HG03432 (cell line): ENCODE measurements at regions not wholly inside any gene's neighbourhood (a gene's known extent, or its start where the extent isn't known, plus 50 kb on each side); places are given as distances from the start of the nearest gene placed in this dataset.
"Not testable (repeated sequence)": the region's sequence is repeated elsewhere in the genome, so short reads cannot be mapped to it uniquely, and the experiment has no call there.

Experiments
- ATAC-seq: cut with Tn5 transposase; IDR thresholded peaks from one replicate; pipeline ENCODE4 v1.9.1; 2021; ENCODE audit warnings: mild to moderate bottlenecking, moderate library complexity; ENCODE audit not compliant: unreplicated experiment

DNA sequence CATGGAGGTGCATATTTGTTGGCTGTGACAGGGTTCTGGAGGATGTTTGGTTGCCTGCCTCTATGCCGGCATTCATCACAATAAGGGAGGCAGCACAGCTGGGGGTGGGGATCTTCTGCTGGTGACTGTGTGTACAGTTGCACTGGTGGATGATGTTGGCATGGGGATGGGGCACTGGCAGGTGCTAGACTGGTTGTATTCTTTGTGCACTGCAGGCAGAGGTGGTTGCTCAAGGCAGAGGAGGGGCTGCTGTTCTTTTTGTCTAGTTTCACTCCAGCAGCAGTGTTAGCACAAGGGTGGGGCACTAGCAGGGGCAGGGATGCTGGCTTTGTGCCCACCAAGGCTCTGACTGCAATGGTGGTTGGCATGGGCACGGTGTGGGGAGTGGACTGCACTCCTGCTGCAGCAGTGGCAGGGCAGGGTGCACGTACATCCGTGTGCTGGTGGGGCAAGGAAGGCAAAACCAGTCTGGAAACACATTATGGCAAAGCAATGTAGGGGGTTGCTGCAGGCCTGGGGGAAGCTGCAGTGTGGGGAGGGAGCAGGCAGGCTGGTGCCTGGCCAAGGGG lies 69.3 kb downstream of the ISOC1 start:
- ATAC-seq: no peak

GRCh38 chr5:129170050-129170449 lies 75.5 kb downstream of the ISOC1 start:
- no peak for ATAC-seq

DNA sequence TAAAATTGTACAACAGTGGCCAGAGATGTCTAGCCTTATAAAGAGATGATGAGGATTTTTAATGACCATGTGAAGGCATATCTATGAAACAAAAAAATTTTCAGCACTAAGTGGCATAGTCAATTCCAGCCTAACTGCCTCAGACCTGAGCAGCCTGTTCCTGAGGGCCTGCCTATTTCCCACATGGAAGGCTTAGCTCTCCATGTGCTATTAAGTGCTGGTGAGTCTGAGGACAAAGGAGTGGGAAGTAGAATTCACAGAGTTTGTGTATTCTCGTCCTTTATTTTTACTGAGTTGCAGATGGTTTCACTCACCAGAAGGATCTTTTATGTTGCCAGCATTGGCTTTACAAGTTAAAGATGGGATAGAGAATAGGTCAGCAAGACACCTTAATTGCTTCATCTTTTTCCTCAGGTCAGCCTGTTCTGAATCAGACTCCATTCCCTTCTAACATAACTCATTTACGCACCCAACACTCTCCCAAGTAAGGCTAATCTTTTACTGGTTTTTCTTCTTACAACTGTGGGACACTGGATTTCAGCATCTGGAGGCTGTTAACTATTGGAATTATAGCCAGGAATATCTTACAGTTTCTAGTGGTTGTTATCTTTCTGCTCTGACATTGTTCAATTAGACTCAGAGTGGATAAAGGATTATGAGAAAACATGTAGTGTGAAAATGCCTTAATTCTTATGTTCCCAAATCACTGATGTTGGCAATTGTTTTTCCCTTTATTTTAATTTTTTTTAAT lies 76.8 kb downstream of the ISOC1 start:
- ATAC-seq: no peak

- no peak for ATAC-seq
These were observed 78.0 kb downstream of the ISOC1 start for GRCh38 chr5:129172580-129172979.

DNA sequence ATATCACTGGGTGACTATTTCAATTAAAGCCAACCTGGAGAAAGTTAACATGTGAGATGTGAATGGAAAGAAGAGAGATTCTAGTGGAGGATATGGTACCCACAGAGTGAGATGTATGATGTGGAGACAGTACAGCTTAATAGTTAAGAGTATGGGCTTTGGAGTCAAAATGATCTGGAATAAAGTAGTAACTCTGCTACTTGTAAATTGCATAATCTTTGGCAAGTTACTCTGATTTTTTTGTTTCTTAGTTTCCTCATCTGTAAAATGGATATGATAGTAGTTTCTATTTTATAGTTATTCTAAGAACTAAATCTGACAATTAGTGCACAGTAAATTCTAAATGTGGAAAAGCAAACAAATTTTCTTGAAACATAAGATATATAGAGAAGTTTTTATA lies 79.2 kb downstream of the ISOC1 start:
- ATAC-seq: no peak

DNA sequence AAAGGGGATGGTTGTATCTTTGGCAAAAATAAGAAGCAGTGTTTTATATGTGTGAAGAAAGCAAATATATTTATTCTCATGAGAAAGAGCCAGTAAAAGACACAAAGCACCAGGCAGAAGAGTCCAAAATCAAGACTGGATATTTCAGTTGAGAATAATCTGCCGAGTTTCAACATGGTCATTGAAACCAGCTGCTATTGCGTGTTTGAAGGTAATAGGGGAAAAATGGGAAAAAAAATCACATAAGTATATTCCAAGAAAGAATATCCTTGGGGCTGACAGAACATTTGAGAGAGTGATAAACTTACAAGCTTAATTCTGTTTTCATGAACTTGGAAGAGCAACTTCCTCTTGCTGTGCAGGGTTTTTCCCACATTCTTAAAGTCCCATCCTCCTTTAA lies 79.9 kb downstream of the ISOC1 start:
- no peak for ATAC-seq

GRCh38 chr5:129177451-129177850 lies 82.9 kb downstream of the ISOC1 start:
- ATAC-seq: no peak

DNA sequence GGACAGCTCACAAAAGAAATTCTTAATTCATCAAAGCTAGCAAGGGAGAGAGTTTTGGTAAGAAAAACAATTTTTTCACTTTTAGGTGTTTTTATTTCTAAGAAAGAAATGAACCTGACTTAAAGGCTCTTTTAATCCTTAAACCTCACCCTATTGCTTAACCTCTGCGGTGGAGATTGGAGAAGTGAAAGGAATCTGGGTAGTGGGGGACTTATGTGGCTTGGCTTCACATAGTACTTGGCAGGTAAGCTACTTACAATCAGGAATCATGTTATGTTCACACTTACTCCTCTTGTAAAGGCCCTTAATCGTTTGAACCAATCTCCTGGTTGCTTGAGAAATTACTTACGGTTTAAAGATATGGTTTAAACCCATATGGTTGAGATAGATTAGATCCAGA lies 104.8 kb downstream of the ISOC1 start:
- no peak for ATAC-seq

DNA sequence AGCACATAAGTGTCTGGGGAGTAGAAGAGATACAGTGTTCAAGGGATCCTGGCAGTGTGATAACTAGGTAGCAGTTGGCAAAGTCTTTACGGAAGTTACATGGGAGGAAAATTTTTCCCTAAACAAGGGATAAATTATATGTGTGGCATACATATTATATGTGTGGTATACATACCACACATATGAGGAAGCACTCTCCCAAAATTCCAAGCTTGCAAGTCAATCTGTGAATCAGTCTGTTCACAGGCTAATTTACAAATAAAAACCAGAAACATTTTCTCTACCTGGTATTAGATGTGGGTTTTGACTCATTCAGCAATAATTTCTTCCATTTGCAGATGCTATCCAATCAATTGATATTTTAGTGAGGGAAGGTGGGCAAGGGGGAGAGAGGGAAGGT lies 110.0 kb downstream of the ISOC1 start:
- ATAC-seq: no peak

GRCh38 chr5:129216001-129216400 lies 121.5 kb downstream of the ISOC1 start:
- no peak for ATAC-seq

GRCh38 chr5:129217179-129217578 lies 122.6 kb downstream of the ISOC1 start:
- no peak for ATAC-seq

DNA sequence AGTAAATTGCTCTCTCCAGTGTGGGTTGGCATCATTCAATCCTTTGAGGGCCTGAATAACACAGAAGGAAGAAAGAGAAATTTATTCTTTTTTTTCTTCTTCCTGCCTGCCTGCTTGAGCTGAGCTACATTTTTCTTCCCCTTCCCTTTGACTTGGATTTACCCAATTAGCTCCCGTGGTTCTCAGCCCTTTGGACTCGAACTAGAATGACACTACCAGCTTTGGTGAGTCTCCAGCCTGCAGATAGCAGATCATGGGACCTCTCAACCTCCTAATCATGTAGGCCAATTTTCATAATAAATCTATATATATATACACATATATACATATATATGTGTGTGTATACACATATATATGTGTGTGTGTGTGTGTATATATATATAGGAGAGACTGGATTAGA lies 128.6 kb downstream of the ISOC1 start:
- no peak for ATAC-seq

GRCh38 chr5:129228577-129228976 lies 134.0 kb downstream of the ISOC1 start:
- no peak for ATAC-seq

DNA sequence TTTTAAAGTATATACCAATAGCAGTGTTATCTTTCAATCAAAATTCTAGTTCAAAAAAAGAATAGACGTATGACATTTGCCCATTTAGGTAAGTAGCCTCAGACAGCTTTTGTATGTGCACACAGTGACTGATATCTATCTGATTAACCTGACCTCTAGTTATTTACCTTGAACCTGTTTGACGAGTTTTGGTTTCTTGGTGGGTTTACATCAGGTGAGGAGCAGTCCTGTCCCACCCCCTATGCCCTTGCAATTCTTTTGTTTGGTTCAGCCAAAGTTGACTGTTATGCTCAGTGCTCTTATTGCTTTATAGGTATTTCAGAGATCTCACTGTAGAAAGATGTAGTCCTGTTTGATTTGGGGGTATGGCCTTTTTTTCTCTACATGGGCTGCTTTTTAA lies 147.2 kb downstream of the ISOC1 start:
- no peak for ATAC-seq

DNA sequence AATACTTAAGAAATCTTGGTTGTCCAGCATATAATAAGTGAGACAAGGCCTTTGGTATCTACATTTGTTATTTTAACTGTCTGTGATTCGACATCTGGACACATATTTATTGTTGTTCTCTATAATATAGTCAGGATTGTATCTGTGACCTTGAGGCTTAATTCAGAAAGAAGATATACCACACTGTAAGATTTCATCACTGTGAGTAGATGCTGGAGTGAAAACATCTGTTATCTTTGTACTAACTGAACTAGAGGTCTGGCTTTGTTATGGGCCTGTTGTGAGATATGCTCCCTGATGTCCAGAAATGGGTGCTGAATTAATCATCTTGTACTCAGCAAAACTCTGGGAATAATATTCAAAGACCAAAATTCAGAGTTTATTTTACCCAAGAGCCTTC lies 148.5 kb downstream of the ISOC1 start:
- no peak for ATAC-seq

- no peak for ATAC-seq
These were observed 149.9 kb downstream of the ISOC1 start for GRCh38 chr5:129244478-129244877.

DNA sequence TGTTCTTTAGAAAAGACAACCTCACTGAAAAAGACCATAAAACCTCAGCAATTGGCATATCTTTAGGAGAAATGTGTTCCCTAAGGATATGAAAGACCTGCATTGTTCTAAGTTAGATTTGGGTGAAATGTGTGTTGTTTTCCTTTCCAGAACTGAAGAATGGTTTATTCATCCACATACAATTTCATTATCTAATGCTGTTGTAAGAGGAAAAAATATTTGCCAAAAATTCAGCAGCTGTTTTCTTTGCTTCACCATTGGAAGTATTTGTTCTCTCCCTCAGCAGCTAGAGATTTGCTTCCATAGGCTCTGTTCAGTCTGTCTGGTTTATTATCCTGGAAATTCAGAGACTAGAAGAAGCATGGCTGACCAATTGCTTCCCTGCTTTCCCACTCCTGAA lies 150.9 kb downstream of the ISOC1 start:
- ATAC-seq: no peak

GRCh38 chr5:129246088-129246487 lies 151.5 kb downstream of the ISOC1 start:
- no peak for ATAC-seq

- ATAC-seq: no peak
These were observed 155.3 kb downstream of the ISOC1 start for GRCh38 chr5:129249886-129250285.

DNA sequence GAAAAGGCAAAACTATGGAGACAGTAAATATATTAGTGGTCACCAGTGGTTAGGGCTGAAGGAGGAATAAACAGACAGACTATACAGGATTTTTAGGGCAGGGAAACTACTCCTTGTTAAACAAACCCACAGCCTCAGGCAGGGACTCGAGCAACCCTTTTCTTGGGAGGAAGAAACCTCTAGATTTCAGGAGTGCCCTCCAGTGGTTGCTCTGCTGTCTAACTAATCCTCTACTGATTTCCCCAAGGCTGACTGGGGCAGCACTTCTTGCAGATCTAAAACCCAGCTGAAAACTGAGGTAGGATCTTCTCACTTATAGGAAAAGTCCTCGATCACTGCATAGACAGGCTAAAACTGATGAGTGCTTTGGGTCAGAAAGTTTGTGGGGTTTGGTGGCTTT lies 176.8 kb downstream of the ISOC1 start:
- peak; percentile 52 for ATAC-seq

DNA sequence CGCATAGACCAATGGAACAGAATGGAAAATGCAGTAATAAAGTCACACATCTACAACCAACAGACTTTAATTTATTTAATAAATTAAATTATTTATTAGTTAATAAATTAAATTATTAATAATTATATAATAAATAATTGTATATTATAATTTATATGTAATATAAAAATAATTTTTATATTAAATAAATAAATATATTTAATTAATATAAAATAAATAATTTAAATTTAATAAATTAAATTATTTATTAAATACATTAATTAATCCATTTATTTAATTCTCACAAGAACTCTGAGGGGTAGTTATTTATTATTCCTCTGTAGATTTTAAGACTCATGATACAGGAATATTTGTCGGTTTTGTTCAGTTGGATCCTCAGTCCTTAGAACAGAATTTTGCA lies 176.1 kb upstream of the ADAMTS19 start:
- no peak for ATAC-seq

GRCh38 chr5:129294216-129294615 lies 165.9 kb upstream of the ADAMTS19 start:
- ATAC-seq: not testable (repeated sequence)

DNA sequence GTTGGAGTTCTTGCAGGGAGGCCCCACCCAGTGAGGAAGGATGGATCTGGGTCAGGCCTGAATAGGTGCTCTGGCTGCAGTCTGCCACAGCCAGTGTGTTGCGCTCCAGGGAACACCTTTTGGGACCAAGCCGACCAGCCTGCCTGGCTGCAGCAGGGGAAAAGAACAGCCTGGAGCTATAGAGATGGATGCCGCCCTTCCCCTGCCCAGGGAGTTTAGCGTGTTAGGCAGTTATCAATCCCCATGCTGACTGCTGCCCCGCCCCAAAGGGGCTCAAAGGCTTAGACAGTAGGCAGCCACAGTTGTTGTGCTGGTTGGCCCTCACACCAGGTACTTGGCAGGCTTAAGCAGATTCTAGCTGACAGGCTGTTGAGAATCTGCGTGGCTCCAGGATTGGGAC lies 153.4 kb upstream of the ADAMTS19 start:
- ATAC-seq: no peak
